Stimulated activated CD8-positive, alpha-beta memory T cell treated with anti-CD3 and anti-CD28 coated beads, Interleukin-15, amount 100 ng/mL, for 48 hours (primary cell): ENCODE measurements at regions not wholly inside any gene's neighbourhood (a gene's known extent, or its start where the extent isn't known, plus 50 kb on each side); places are given as distances from the start of the nearest gene placed in this dataset.

Experiments used
- DNase-seq, 2 donors: peaks; one replicate each; pipeline ENCODE4 v3.0.0-alpha.2; 2020; ENCODE audit warnings: low read depth in 2 of 2

- no peak for DNase-seq
Observed at GRCh38 chr1:238119861-238120260, 229.1 kb upstream of the ZP4 start.

GRCh38 chr1:238119060-238119459 is 228.3 kb upstream of the ZP4 start:
- DNase-seq = no peak

- DNase-seq = no peak
Observed at GRCh38 chr1:238115852-238116251, 225.1 kb upstream of the ZP4 start.

- no peak for DNase-seq
Observed at GRCh38 chr1:238112952-238113621, 222.4 kb upstream of the ZP4 start.

DNA sequence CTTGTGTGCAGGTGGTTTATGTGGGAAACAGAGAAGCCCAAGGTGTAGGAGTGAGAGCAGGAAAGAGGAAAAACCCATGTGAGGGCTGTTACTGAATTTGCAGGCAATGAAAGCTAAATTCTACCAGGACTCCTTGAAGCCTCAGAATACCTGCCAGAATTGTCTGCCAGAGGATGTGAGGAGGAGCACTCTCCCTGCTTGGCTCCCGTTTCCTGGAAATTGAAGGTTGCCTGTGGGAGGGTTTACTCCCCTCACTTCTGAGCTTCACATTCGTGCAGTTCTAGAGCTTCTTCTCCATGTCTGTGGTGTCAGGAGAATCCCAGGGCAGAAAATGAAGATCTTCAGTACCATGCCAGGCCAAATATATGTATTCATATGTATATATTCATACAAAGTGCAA is 220.8 kb upstream of the ZP4 start:
- no peak for DNase-seq

DNA sequence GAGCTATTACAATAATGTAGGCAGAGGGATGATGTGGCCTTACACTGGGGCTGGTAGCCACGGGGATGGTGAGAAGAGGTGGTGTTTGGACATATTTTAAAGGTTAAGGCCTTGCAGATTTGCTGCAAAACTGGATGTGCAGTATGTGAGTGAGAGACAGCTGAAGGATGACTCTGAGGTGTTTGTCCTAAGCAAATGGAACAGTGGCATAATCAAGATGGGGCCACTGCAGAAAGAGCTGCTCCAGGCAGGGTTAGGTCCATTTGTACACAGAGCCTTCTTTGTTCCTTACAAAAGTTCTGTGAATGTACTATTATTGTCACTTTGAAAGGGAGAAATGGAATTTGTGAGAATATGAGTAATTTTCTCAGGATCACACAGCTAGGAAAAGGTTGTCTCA is 220.4 kb upstream of the ZP4 start:
- DNase-seq = no peak

DNA sequence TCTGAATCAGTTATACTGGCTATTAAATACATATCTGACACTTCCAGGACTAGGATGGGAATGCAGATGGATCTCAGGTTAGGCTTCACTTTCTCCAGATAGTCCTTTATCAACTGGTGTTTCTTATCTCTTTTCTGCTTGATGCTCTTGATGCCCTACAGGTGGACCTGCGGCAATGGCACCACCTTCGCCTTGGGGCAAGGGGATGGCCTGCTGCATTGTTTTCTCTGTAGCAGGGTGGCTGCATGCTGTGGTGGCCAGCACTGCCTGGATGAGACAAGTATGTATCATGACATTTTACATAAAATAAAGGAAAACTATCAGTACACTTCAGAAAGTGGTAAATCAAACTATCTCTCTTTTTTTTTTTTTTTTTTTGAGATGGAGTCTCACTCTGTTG is 217.7 kb upstream of the ZP4 start:
- DNase-seq = no peak

GRCh38 chr1:238107322-238107721 is 216.6 kb upstream of the ZP4 start:
- DNase-seq = no peak

DNA sequence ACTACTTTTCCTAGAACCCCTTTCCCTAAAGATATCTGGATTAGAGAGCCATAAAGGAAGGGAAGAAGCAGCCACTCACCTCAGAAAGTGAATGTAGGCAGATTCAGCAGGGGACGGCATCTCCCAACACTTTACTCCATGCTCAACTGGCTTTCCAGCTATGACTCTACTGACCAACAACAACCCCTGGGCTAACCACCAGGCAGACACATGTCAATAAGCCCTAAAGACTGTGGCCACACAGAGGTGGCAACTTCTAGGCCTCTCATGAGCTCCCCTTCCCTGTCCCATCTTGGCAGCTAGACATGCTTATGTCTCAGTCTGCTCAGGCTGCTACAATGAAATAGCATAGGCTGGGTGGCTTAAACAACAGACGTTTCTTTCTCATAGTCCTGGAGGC is 214.0 kb upstream of the ZP4 start:
- no peak for DNase-seq

- DNase-seq = no peak
Observed at GRCh38 chr1:238101923-238102322, 211.2 kb upstream of the ZP4 start.

- DNase-seq = no peak
Observed at GRCh38 chr1:238099871-238100270, 209.1 kb upstream of the ZP4 start.

DNA sequence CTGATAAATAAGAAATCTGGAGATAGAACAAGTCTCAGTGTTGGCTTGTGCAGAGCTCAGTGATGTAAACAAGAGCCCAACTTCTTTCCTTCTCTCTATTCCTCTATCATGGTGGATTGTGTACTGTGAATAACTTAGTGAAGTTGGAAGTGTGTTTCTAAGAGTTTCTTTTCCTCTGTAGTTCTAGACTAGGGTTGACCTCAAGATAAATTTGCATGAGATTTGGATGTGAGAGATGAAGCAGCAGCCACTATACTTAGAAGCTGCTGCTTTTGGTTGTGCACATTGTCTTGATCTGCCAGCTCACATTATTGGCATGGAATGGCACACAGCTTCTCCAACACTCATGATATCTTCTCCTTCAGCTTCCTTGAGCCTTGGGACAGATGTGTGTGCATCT is 198.9 kb upstream of the ZP4 start:
- no peak for DNase-seq

DNA sequence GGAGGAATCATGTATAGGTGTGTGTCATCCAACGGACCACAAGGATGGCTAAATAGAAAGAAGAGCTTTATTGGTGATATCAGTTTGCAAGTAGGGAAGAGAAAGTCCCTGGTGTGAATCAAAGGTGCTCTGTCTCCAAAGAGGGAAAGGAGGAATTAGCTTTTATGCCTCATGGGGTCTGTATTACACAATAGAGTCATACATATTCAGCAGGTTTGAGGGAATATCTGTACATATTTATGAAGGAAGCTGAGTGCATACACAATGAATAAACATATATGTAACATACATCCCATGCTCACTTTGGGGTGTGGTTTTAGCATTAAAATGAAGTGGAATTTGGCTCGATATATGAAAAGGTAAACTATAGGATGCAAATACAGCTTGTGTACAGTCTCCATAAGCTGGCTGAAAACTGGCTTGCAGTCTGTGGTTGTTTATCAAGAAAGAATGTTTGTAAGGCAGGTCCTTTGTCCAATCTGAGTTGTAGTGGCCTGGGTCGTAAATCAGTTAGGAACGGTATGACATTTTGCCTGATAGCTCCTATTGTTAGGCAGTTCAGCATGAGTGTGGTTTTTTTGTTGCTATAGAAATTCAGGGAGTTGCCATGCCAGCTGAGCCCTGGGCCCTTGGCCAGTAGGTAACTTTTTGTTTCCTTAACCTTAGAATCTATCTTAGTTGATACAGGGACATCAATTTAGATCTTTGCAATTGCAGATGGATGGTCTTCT is 198.0 kb upstream of the ZP4 start:
- DNase-seq = no peak

GRCh38 chr1:238073991-238074390 is 183.3 kb upstream of the ZP4 start:
- DNase-seq = no peak

- no peak for DNase-seq
Observed at GRCh38 chr1:238071061-238071460, 180.3 kb upstream of the ZP4 start.

DNA sequence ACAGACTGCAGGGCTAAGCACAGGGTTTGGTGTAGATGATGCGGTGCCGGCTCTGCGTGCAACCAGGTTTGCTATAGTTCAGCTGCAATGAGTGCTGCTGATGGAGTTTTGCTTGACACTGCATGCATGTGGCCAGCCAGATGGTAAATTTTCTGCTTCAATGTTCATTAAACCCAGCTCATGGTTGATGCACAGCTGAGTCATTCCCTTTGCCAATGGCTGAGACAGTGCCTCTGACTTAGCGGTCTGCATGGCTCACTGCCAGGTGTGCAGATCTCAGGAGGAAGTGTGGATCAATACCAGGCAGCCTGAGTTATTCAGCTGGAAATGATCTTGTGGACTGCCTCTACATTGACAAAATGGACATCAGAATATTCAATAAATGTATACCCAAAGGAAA is 172.7 kb upstream of the ZP4 start:
- DNase-seq = no peak

- DNase-seq = no peak
Observed at GRCh38 chr1:238061967-238062613, 171.4 kb upstream of the ZP4 start.

DNA sequence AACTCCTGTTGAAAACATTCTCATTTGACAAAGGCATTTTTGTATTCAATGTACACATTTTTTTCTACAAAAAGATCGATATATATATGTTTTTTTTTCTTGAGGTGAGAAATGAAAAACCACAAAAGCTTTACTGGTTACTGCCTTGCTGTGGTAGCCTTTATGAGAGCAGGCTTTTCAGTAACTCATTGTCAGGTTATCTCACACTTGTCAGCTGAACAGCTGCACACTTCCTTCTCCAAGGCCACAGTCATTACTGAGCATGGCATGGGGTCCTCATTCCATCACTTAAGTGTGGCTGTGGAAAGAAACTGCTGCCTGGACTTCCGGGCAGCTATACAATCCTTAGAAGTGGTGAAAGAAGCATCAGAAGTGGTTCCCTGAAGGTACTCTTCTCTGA is 169.3 kb upstream of the ZP4 start:
- no peak for DNase-seq

DNA sequence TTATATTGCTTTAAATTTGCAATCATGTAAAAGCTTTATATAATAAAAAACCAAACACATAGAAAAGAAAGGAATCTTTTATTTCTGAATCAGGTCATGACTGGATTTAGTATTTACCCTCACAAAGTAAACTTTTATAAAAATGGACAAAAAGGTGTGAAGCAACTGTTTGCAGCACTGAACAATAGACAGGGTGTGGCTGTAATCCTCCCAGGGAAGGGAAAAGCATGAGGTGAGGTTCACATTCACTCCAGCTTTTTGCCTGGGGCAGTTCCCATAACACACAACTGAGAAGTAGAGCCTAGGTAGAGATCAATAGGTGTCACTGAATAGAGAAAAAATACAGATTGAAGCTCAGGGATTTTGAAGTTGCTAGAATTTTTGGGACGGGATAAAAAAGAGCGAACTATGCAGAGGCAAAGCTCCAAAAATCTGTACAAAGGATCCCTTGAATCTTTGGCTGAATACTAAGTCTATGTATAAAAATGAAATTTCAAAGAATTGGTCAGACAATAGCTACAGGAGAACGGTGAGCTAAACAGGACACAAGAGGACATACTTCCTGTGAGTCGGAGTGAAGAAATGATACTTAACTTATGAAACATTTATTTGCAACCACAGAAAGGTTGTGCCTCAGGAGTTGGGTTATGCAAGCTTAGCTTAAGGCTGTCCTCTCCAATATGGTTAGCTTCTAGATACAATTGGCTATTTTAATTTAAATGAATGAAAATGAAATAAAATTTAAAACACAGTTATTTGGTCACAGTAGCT is 162.0 kb upstream of the ZP4 start:
- DNase-seq = no peak

- DNase-seq = no peak
Observed at GRCh38 chr1:238029126-238029525, 138.4 kb upstream of the ZP4 start.

- DNase-seq = no peak
Observed at GRCh38 chr1:238027366-238027765, 136.6 kb upstream of the ZP4 start.

DNA sequence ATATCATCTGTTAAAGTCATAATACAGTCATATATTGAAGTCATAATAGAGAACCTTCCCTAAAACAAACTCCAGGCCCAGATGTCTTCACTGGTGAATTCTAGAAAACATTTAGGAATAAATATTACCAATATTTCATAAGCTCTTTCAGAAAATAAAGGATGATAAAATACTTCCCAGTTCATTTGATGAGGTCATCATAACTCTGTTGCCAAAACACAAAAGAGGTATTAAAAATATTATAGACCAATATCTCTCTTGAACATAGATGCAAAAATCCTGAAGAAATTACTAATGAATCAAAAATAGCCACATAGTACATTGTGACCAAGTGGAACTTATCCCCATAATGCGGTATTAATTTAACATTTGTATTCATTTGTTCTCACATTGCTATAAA is 132.4 kb upstream of the ZP4 start:
- DNase-seq = no peak
